ENCODE measurements at regions not wholly inside any gene's neighbourhood (a gene's known extent, or its start where the extent isn't known, plus 50 kb on each side); places are given as distances from the start of the nearest gene placed in this dataset.

- no peak for TF ChIP-seq CTCF (conservative IDR thresholded peaks at IDR 0.05; ENCODE audit: low read depth, low read length)
- TF ChIP-seq EZH2 (IDR thresholded peaks at IDR 0.05; ENCODE audit: low read length, unreplicated experiment): no peak
- no peak for TF ChIP-seq EZH2phosphoT487 (IDR thresholded peaks at IDR 0.05; ENCODE audit: borderline replicate concordance, low read length)
Measured at GRCh38 chr10:78262860-78263259, 229.2 kb downstream of the RPS24 start.

All from PC-3 (cell line).